ENCODE measurements at regions not wholly inside any gene's neighbourhood (a gene's known extent, or its start where the extent isn't known, plus 50 kb on each side); places are given as distances from the start of the nearest gene placed in this dataset.

DNA sequence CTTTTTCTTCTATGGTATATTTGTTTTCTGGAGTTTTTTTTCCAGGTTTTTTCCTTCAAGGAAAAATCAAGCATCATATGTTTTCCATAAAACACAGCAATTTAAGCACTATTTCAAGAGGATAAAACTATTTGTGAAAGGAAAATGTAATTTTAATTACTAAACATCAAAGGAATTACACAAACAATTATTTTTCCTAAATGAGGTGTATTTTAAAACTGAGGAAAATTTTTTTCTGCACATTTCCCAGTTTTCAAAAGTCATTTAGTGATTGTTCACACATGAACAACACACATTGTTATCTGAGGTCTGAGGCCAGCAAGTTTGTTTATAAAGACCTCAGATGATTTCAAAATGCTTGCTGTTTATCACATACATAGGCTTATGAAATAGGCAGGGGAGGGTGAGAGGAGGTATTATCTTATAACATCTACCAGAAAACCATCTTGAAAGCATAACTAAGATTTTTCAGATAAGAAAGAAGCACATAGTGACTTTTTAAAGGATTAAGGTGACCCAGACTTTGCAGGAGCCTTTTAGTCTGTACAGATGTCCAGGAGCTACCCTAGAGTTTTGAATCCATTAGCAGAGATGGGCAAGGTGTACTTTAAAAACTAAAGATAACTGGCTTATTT lies 381.6 kb downstream of the GJA1 start:
- Histone ChIP-seq H3K9me3 (ENCODE audit: control insufficient read depth in 1 of 2, low read length in 2 of 2) (no peaks in the 10 kb centered on the region), H3K27ac (ENCODE audit: low read depth, low read length) (no peak overlapping the region), H3K4me3 (ENCODE audit: low read length in 2 of 2) (no peak overlapping the region), H3K27me3 (ENCODE audit: insufficient read depth, low read length) (no peaks in the 10 kb centered on the region), H3K4me1 (ENCODE audit: insufficient read depth, low read length) (no peaks in the 10 kb centered on the region), H3K36me3 (ENCODE audit: insufficient read depth, low read length) (no peaks in the 10 kb centered on the region)
- ChIA-PET POLR2A (ENCODE audit: partially characterized antibody) (no interaction called here), CTCF (ENCODE audit: partially characterized antibody) (no interaction called here)
- intact Hi-C loops (cut with micrococcal nuclease) = no loop called here
- no peak overlapping the region for H3K4me3 Mint-ChIP-seq
- H3K9me3 Mint-ChIP-seq = peaks cover 0 to 11% (median under 1%) of the 10 kb centered on the region in 8 donors
- no peak for DNase-seq
- H3K4me1 Mint-ChIP-seq = no peaks in the 10 kb centered on the region
- H3K27me3 Mint-ChIP-seq = peaks cover 0 to 1% of the 10 kb centered on the region in 2 donors
- H3K36me3 Mint-ChIP-seq = no peaks in the 10 kb centered on the region
- H3K27ac Mint-ChIP-seq = no peak overlapping the region

DNA sequence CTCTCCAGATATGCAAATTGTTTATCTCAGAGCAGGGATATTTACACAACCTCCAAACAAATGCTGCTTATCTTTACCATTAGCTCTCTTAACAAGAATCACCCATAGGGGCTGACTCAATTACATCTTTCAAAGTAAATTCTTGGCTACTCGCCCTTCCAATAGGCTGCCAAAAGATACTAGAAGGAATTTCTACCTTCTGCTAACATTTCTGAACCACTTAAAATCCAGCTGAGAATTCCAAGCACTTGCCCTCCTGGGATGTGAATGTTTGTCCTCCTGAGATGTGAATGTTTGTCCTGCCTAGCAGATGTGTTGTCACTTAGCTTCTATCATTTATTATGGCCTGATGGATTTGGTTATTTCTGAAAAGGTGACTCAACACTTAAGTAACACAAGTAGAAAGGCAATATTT lies 388.0 kb downstream of the GJA1 start:
- intact Hi-C loops (cut with micrococcal nuclease) = no loop called here
- Mint-ChIP-seq H3K4me1 (no peaks in the 10 kb centered on the region), H3K4me3 (no peak overlapping the region), H3K36me3 (no peaks in the 10 kb centered on the region), H3K27ac (no peak overlapping the region), H3K27me3 (peaks cover 0 to 1% of the 10 kb centered on the region in 2 donors), H3K9me3 (peaks cover 0 to 13% (median 2%) of the 10 kb centered on the region in 8 donors)
- H3K4me3 ChIP-seq (ENCODE audit: low read length in 2 of 2) = no peak overlapping the region
- ChIA-PET CTCF (ENCODE audit: partially characterized antibody) (interaction anchor here (0.8 kb wide), 1 partner anchor 9 kb away, joined by 3 read pairs; no protein-coding TSS in a partner anchor), POLR2A (ENCODE audit: partially characterized antibody) (no interaction called here)
- no peaks in the 10 kb centered on the region for H3K27me3 ChIP-seq (ENCODE audit: insufficient read depth, low read length)
- H3K9me3 ChIP-seq (ENCODE audit: control insufficient read depth in 1 of 2, low read length in 2 of 2) = no peaks in the 10 kb centered on the region
- no peak overlapping the region for H3K27ac ChIP-seq (ENCODE audit: low read depth, low read length)
- no peaks in the 10 kb centered on the region for H3K36me3 ChIP-seq (ENCODE audit: insufficient read depth, low read length)
- H3K4me1 ChIP-seq (ENCODE audit: insufficient read depth, low read length) = no peaks in the 10 kb centered on the region
- no peak for DNase-seq

DNA sequence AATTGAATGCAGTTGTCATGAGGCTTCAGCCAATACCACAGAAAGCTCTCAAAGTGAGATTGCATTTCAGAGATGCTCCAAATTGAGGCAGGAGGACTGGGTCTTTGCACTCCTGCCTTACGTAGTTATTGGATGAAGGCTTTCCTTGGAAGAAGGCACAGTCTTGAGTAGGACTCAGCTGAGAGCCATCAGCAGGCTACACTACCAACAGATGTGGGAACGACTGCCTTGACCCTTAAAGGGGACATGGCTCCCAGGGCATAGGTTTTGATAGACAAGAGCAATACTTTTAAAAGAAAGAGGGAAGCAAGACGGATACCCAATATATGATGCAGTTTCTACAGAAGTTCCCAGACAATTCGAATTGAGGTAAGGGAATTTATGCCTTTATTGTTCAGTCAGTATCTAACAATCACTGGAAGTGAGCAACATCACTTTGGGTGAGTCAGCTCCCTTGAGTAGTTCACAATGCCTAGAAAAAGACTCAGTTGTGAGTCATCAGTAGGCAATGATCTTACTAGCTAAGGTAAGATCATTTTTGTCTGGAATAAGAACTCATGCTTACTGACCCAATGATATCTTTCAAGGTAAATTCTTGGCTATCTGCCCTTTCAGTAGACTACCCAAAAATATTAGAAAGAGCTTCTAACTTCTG lies 390.8 kb downstream of the GJA1 start:
- POLR2A ChIA-PET (ENCODE audit: partially characterized antibody) = no interaction called here
- CTCF ChIA-PET (ENCODE audit: partially characterized antibody) = no interaction called here

DNA sequence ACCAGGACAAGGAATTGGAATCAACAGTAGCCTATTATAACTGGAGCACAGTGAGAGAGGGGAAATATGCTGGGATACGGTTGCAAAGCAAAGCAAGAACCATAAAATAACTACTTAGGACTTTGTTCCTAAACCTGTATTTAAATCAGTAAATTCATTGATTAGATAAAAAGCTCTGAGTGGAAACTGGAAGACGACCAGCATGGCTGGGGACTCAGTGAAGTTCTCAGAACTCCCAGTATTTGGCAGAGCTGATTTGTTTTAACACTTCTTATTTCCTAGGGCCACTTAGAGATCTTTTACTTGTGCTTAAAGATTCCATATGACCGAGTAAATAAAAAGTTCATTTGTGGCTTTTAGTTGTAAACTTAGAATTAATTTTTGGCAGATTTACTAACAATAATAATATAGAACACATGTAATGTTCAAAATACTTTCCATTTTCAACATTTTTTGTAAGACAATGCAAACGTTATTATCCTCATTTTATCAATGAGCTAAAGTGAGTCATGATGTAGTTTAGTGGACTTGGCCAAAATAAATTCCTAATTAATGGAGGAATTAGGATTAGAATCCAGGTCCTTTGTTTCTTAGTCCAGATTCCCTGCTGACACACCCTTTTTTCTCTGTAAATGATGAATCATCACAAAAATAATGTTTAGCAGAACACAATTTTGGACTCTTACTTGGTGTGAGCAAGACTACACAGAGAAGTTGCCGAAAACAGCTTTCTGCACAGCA lies 392.9 kb downstream of the GJA1 start:
- Histone ChIP-seq H3K4me3 (ENCODE audit: low read length in 2 of 2) (no peak overlapping the region), H3K36me3 (ENCODE audit: insufficient read depth, low read length) (no peaks in the 10 kb centered on the region), H3K27ac (ENCODE audit: low read depth, low read length) (no peak overlapping the region), H3K27me3 (ENCODE audit: insufficient read depth, low read length) (no peaks in the 10 kb centered on the region), H3K4me1 (ENCODE audit: insufficient read depth, low read length) (no peaks in the 10 kb centered on the region), H3K9me3 (ENCODE audit: control insufficient read depth in 1 of 2, low read length in 2 of 2) (no peaks in the 10 kb centered on the region)
- peaks cover 0 to 4% (median 0%) of the 10 kb centered on the region in 8 donors for H3K9me3 Mint-ChIP-seq
- no peaks in the 10 kb centered on the region for H3K27me3 Mint-ChIP-seq
- intact Hi-C loops (cut with micrococcal nuclease) = no loop called here
- CTCF ChIA-PET (ENCODE audit: partially characterized antibody) = no interaction called here
- H3K27ac Mint-ChIP-seq = no peak overlapping the region
- H3K4me3 Mint-ChIP-seq = no peak overlapping the region
- no peaks in the 10 kb centered on the region for H3K4me1 Mint-ChIP-seq
- POLR2A ChIA-PET (ENCODE audit: partially characterized antibody) = no interaction called here
- H3K36me3 Mint-ChIP-seq = no peaks in the 10 kb centered on the region
- DNase-seq = no peak

More for the DNA sequence above, 390.8 kb downstream of the GJA1 start:
- H3K27ac ChIP-seq (ENCODE audit: low read depth, low read length) = no peak overlapping the region
- H3K4me1 ChIP-seq (ENCODE audit: insufficient read depth, low read length) = no peaks in the 10 kb centered on the region
- Mint-ChIP-seq H3K9me3 (peaks cover 0 to 5% (median 2%) of the 10 kb centered on the region in 8 donors), H3K27me3 (peaks cover 0 to 1% of the 10 kb centered on the region in 2 donors), H3K36me3 (no peaks in the 10 kb centered on the region), H3K4me1 (no peaks in the 10 kb centered on the region), H3K27ac (peak overlapping the region in 1 of 7 donors; percentile 30), H3K4me3 (no peak overlapping the region)
- no peaks in the 10 kb centered on the region for H3K27me3 ChIP-seq (ENCODE audit: insufficient read depth, low read length)
- no peaks in the 10 kb centered on the region for H3K36me3 ChIP-seq (ENCODE audit: insufficient read depth, low read length)
- intact Hi-C loops (cut with micrococcal nuclease) = no loop called here
- no peaks in the 10 kb centered on the region for H3K9me3 ChIP-seq (ENCODE audit: control insufficient read depth in 1 of 2, low read length in 2 of 2)
- no peak overlapping the region for H3K4me3 ChIP-seq (ENCODE audit: low read length in 2 of 2)
- no peak for DNase-seq

DNA sequence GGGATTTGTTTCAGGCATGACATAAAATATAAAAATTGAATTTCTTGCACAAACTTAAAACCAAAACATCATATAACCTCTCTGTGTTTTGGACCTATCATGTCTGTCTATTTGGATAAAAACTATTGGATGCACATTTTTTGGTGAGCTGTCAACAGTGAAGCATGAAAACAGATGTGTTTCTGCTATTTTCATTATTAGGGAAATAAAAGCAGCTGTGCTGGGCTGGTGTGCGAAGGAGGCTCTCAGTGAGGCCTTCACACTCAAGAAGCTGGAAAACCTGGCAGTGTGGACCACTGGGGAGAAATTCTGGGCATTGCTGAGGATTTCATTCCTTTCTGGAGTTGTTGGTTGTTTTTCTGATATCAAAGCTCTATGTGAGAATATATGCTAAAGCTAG lies 395.3 kb downstream of the GJA1 start:
- no peaks in the 10 kb centered on the region for H3K36me3 ChIP-seq (ENCODE audit: insufficient read depth, low read length)
- POLR2A ChIA-PET (ENCODE audit: partially characterized antibody) = no interaction called here
- no peaks in the 10 kb centered on the region for H3K27me3 ChIP-seq (ENCODE audit: insufficient read depth, low read length)
- no peak overlapping the region for H3K27ac ChIP-seq (ENCODE audit: low read depth, low read length)
- peaks cover 0 to 4% (median 0%) of the 10 kb centered on the region in 8 donors for H3K9me3 Mint-ChIP-seq
- CTCF ChIA-PET (ENCODE audit: partially characterized antibody) = no interaction called here
- no peak overlapping the region for H3K4me3 ChIP-seq (ENCODE audit: low read length in 2 of 2)
- no peaks in the 10 kb centered on the region for H3K36me3 Mint-ChIP-seq
- H3K4me1 ChIP-seq (ENCODE audit: insufficient read depth, low read length) = no peaks in the 10 kb centered on the region
- H3K4me3 Mint-ChIP-seq = no peak overlapping the region
- H3K9me3 ChIP-seq (ENCODE audit: control insufficient read depth in 1 of 2, low read length in 2 of 2) = no peaks in the 10 kb centered on the region
- peaks cover 0 to 2% of the 10 kb centered on the region in 2 donors for H3K27me3 Mint-ChIP-seq
- no peak for DNase-seq
- intact Hi-C loops (cut with micrococcal nuclease) = no loop called here
- no peaks in the 10 kb centered on the region for H3K4me1 Mint-ChIP-seq
- H3K27ac Mint-ChIP-seq = no peak overlapping the region

DNA sequence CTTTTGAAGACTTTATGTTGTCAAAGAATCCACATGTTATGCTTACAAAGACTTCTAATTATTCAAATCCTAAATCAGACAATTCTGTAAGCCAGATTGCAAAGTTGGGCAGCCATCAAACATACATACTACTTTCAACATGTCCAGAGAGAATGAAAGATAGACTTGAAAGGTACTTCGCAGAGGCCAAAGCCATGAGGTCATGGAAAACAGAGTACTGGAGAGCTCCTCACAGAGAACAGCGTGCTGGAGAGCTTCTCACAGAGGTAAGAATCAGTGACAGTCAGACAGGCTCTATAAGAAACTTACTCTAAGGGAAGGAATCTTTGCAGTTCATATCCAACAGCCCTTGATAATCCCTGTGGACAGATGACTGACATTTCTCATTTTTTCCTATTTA lies 400.2 kb downstream of the GJA1 start:
- CTCF ChIA-PET (ENCODE audit: partially characterized antibody) = no interaction called here
- Histone ChIP-seq H3K4me3 (ENCODE audit: low read length in 2 of 2) (no peak overlapping the region), H3K27ac (ENCODE audit: low read depth, low read length) (no peak overlapping the region), H3K4me1 (ENCODE audit: insufficient read depth, low read length) (no peaks in the 10 kb centered on the region), H3K27me3 (ENCODE audit: insufficient read depth, low read length) (no peaks in the 10 kb centered on the region), H3K36me3 (ENCODE audit: insufficient read depth, low read length) (no peaks in the 10 kb centered on the region), H3K9me3 (ENCODE audit: control insufficient read depth in 1 of 2, low read length in 2 of 2) (no peaks in the 10 kb centered on the region)
- Mint-ChIP-seq H3K4me3 (no peak overlapping the region), H3K27ac (no peak overlapping the region), H3K27me3 (peaks cover 0 to 2% of the 10 kb centered on the region in 2 donors), H3K4me1 (no peaks in the 10 kb centered on the region), H3K36me3 (no peaks in the 10 kb centered on the region), H3K9me3 (no peaks in the 10 kb centered on the region)
- intact Hi-C loops (cut with micrococcal nuclease) = no loop called here
- no peak for DNase-seq
- POLR2A ChIA-PET (ENCODE audit: partially characterized antibody) = no interaction called here

- Histone ChIP-seq H3K27me3 (ENCODE audit: insufficient read depth, low read length) (no peaks in the 10 kb centered on the region), H3K4me1 (ENCODE audit: insufficient read depth, low read length) (no peaks in the 10 kb centered on the region), H3K36me3 (ENCODE audit: insufficient read depth, low read length) (no peaks in the 10 kb centered on the region), H3K9me3 (ENCODE audit: control insufficient read depth in 1 of 2, low read length in 2 of 2) (no peaks in the 10 kb centered on the region), H3K4me3 (ENCODE audit: low read length in 2 of 2) (no peak overlapping the region), H3K27ac (ENCODE audit: low read depth, low read length) (no peak overlapping the region)
- ChIA-PET CTCF (ENCODE audit: partially characterized antibody) (no interaction called here), POLR2A (ENCODE audit: partially characterized antibody) (no interaction called here)
- peaks cover 0 to 2% of the 10 kb centered on the region in 2 donors for H3K27me3 Mint-ChIP-seq
- no peaks in the 10 kb centered on the region for H3K36me3 Mint-ChIP-seq
- no peak overlapping the region for H3K4me3 Mint-ChIP-seq
- H3K9me3 Mint-ChIP-seq = no peaks in the 10 kb centered on the region
- intact Hi-C loops (cut with micrococcal nuclease) = no loop called here
- DNase-seq = no peak
- no peaks in the 10 kb centered on the region for H3K4me1 Mint-ChIP-seq
- no peak overlapping the region for H3K27ac Mint-ChIP-seq
These were observed 402.2 kb downstream of the GJA1 start for GRCh38 chr6:121837545-121838229.
